ENCODE measurements at regions not wholly inside any gene's neighbourhood (a gene's known extent, or its start where the extent isn't known, plus 50 kb on each side); places are given as distances from the start of the nearest gene placed in this dataset.
"Not testable (repeated sequence)": the region's sequence is repeated elsewhere in the genome, so short reads cannot be mapped to it uniquely, and the experiment has no call there.

DNA sequence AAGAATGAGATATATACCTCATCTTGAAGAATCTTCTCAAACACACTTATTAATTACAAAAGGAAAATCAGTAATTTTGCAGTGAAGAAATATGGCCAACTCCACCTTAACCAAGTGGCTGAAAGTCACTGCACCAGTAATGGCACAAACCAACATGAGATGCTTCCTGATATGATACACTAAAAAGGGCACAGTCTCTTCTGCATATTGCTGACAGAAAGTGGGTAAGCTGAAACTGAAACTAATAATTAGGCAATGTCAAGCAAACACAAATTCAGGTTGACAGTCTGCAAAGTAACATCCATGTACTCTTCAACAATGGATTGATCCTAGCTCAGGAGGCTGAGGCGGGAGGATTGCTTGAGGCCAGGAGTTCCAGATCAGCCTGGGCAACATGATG lies 56.1 kb downstream of the ZNF22 start:
- not testable (repeated sequence) for H3K27ac Mint-ChIP-seq (ENCODE audit: unreplicated experiment); H3K9me3 Mint-ChIP-seq; H3K4me1 Mint-ChIP-seq; H3K4me3 Mint-ChIP-seq; DNase-seq (ENCODE audit: low read depth, low spot score); H3K27me3 Mint-ChIP-seq (ENCODE audit: low read depth); H3K36me3 Mint-ChIP-seq (ENCODE audit: low read depth)

DNA sequence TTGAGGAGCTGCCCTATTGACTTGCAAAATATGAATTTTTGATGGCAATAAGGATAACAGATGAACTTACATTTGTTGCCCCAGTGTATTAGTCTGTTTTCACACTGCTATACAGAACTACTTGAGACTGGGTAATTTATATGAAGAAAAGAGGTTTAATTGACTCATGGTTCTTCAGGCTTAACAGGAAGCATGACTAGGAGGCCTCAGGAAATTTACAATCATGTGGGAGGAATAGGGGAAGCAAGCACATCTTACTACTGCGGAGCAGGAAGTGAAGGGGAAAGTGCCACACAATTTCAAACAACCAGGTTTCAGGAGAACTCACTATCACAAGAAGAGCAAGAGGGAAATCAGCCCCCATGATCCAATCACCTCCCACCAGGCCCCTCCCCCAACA lies 57.9 kb downstream of the ZNF22 start:
- TF ChIP-seq, protein P1, sequence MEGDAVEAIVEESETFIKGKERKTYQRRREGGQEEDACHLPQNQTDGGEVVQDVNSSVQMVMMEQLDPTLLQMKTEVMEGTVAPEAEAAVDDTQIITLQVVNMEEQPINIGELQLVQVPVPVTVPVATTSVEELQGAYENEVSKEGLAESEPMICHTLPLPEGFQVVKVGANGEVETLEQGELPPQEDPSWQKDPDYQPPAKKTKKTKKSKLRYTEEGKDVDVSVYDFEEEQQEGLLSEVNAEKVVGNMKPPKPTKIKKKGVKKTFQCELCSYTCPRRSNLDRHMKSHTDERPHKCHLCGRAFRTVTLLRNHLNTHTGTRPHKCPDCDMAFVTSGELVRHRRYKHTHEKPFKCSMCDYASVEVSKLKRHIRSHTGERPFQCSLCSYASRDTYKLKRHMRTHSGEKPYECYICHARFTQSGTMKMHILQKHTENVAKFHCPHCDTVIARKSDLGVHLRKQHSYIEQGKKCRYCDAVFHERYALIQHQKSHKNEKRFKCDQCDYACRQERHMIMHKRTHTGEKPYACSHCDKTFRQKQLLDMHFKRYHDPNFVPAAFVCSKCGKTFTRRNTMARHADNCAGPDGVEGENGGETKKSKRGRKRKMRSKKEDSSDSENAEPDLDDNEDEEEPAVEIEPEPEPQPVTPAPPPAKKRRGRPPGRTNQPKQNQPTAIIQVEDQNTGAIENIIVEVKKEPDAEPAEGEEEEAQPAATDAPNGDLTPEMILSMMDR (conservative IDR thresholded peaks at IDR 0.05): no peak
- Mint-ChIP-seq H3K36me3 (ENCODE audit: low read depth) (no peaks in the 10 kb centered on the region), H3K4me3 (no peak overlapping the region), H3K27ac (ENCODE audit: unreplicated experiment) (no peak overlapping the region), H3K9me3 (no peaks in the 10 kb centered on the region), H3K27me3 (ENCODE audit: low read depth) (no peaks in the 10 kb centered on the region), H3K4me1 (no peaks in the 10 kb centered on the region)
- no peak for DNase-seq (ENCODE audit: low read depth, low spot score)

DNA sequence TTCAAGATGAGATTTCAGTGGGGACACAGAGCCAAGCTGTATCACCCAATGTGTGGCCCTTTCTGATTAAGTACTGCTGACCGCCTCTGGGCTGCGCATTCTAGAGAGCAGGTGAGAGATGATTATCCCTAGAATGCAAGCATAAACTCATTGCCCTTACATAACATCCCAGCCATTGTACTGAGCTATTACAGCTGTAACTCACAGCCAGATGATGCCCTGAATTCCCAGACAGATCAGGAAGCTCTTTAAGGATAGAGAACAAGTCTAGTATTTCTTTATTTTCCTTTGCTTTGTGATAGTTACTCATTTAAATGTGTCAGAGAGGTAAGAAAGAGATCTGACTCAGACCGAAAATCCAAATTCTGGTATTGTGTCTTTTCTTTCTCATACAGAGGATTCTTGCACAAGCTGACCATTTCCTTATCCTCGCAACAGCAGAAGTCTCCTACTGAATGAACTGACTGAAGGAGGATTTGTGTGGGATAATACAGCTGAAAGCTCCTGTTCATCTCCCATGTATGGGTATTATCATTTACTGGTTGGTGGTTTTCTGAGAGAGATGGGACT lies 58.4 kb downstream of the ZNF22 start:
- DNase-seq (ENCODE audit: low read depth, low spot score): no peak
- Mint-ChIP-seq H3K27ac (ENCODE audit: unreplicated experiment) (no peak overlapping the region), H3K36me3 (ENCODE audit: low read depth) (no peaks in the 10 kb centered on the region), H3K9me3 (no peaks in the 10 kb centered on the region), H3K27me3 (ENCODE audit: low read depth) (no peaks in the 10 kb centered on the region), H3K4me3 (no peak overlapping the region), H3K4me1 (no peaks in the 10 kb centered on the region)
- TF ChIP-seq, protein P1 (conservative IDR thresholded peaks at IDR 0.05): no peak

DNA sequence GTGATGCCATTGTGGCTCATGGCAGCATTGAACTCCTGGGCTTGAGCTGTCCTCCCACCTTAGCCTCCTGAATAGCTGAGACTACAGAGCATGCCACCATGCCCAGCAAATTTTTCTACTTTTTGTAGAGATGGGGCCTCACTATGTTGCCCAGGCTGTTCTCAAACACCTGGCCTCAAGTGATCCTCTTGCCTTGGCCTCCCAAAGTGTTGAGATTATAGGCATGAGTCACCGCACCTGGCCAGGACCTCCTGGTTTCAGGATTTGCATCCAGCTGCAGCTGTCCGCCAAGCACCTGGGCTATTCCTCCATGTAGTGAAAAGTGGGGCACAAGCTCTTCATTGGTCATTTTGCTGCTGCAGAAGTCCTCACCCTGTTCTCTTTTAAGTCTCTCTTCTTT lies 58.9 kb downstream of the ZNF22 start:
- no peak overlapping the region for H3K27ac Mint-ChIP-seq (ENCODE audit: unreplicated experiment)
- no peak for DNase-seq (ENCODE audit: low read depth, low spot score)

DNA sequence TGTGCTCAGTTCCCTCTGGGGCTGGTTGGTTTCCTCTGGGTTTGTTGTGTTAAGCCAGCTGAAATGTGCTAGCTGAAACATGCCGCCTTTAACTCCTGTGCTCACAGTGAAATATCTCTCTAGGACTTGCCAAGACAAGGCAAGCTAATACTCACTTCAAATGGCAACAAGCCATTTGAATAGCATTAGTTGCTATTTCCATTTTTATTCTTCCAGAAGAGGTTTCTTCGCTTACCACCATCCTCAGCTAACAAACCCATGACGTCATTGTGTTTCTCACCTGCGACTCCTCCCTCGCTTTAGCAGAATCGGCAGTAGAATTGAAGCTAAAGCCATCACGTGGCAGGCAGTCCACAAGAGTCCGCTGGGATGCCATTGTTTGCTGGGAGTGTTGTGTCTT lies 61.3 kb downstream of the ZNF22 start:
- H3K27ac Mint-ChIP-seq (ENCODE audit: unreplicated experiment): no peak overlapping the region
- no peak overlapping the region for H3K4me3 Mint-ChIP-seq

More for the DNA sequence above, 58.9 kb downstream of the ZNF22 start:
- no peak overlapping the region for H3K4me3 Mint-ChIP-seq
- no peaks in the 10 kb centered on the region for H3K36me3 Mint-ChIP-seq (ENCODE audit: low read depth)
- no peaks in the 10 kb centered on the region for H3K9me3 Mint-ChIP-seq
- no peaks in the 10 kb centered on the region for H3K4me1 Mint-ChIP-seq
- TF ChIP-seq, protein P1 (conservative IDR thresholded peaks at IDR 0.05): no peak
- H3K27me3 Mint-ChIP-seq (ENCODE audit: low read depth): peaks cover under 1% of the 10 kb centered on the region

DNA sequence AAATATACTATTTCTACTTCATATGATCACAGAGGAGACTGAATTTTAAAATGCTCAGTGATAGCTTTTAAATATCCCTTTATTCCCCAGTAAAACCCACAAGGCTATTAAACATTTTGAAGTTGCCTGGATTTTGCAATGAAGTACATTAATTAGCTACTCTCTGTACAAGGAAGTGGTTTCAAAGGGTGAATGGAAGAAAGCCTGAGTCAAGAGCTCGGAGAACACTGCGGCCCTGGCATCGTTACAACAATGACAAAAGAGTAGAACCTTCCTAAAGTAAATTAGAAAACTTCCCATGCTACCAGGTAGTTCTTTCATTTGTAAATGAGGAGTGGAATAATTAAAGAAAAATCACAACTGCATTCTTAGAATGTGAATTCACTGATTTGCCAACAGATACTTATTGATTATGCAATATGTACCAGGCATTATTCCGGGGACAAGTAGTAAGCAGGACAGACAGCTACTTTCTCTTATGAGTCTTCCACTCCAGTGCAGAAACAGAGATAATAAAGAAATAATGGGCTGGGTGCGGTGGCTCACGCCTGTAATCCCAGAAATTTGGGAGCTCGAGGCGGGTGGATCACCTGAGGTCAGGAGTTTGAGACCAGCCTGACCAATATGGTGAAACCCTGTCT lies 63.0 kb downstream of the ZNF22 start:
- TF ChIP-seq, protein P1 (conservative IDR thresholded peaks at IDR 0.05): no peak
- H3K36me3 Mint-ChIP-seq (ENCODE audit: low read depth): no peaks in the 10 kb centered on the region
- H3K4me3 Mint-ChIP-seq: no peak overlapping the region
- no peak for DNase-seq (ENCODE audit: low read depth, low spot score)
- H3K4me1 Mint-ChIP-seq: no peaks in the 10 kb centered on the region
- no peak overlapping the region for H3K27ac Mint-ChIP-seq (ENCODE audit: unreplicated experiment)
- H3K27me3 Mint-ChIP-seq (ENCODE audit: low read depth): peaks cover 3% of the 10 kb centered on the region
- H3K9me3 Mint-ChIP-seq: no peaks in the 10 kb centered on the region

More for the DNA sequence above, 61.3 kb downstream of the ZNF22 start:
- no peaks in the 10 kb centered on the region for H3K9me3 Mint-ChIP-seq
- peaks cover 3% of the 10 kb centered on the region for H3K27me3 Mint-ChIP-seq (ENCODE audit: low read depth)
- no peaks in the 10 kb centered on the region for H3K4me1 Mint-ChIP-seq
- TF ChIP-seq, protein P1 (conservative IDR thresholded peaks at IDR 0.05): no peak
- DNase-seq (ENCODE audit: low read depth, low spot score): no peak
- H3K36me3 Mint-ChIP-seq (ENCODE audit: low read depth): no peaks in the 10 kb centered on the region
